Brain microvascular endothelial cell (primary cell): ENCODE measurements at regions not wholly inside any gene's neighbourhood (a gene's known extent, or its start where the extent isn't known, plus 50 kb on each side); places are given as distances from the start of the nearest gene placed in this dataset.

Experiments used
- DNase-seq: peaks from one replicate; pipeline ENCODE4 v3.0.0-alpha.2; 2020
- H3K27ac ChIP-seq: fragments of 250-450 bp; sonication (Bioruptor Pico); 2 replicates; pipeline ENCODE4 v1.5.1; 2020; ENCODE audit warnings: mild to moderate bottlenecking, moderate library complexity
- H3K27me3 ChIP-seq: fragments of 250-450 bp; sonication (Bioruptor Pico); replicated peaks from 2 replicates; pipeline ENCODE4 v1.5.1; 2020; ENCODE audit warnings: mild to moderate bottlenecking
- H3K36me3 ChIP-seq: fragments of 250-450 bp; sonication (Bioruptor Pico); replicated peaks from 2 replicates; pipeline ENCODE4 v1.5.1; 2020; ENCODE audit warnings: mild to moderate bottlenecking
- H3K4me3 ChIP-seq: 2 replicates; pipeline ENCODE4 v1.5.1; 2011; ENCODE audit warnings: low read depth, mild to moderate bottlenecking, control low read depth, low read length, moderate library complexity
- in situ Hi-C: cut with HindIII; loops from 2 replicates; pipeline ENCODE4 v1.10.0; 2017; ENCODE audit warnings: low sequenced_read_pairs, low pct_ligation_motif_present
- TF ChIP-seq, protein P1 (sequence below): IDR thresholded peaks from 2 replicates; pipeline ENCODE4 v1.5.1; 2011; ENCODE audit warnings: low read depth, mild to moderate bottlenecking, moderate library complexity, low read length, control low read depth, inconsistent platforms; ENCODE audit errors: missing control alignments

DNA sequence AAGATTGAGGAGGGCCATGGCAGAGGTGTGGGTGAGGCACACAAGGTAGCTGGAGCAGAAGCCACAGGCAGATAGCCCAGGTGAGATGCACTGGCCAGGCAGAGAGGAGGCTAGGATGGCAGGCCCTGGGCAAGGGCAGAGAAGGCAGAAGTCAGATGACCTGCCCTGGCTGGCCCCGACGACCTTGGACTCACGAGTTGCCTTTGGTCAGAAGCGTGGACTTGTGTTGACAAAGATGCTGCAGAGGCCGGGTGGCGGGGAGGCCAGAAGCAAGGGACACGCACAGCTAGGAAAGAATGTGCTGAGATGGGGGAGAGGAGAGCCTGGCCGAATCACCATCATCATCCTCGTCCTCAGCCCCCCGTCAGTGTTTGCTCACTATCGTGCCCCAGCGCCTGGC is 123.7 kb downstream of the RBFOX3 start:
- in situ Hi-C loops: no loop called here
- Histone ChIP-seq H3K36me3 (no peaks in the 10 kb centered on the region), H3K27ac (no peak overlapping the region), H3K4me3 (no peak overlapping the region), H3K27me3 (peaks cover 4% of the 10 kb centered on the region)
- TF ChIP-seq, protein P1, sequence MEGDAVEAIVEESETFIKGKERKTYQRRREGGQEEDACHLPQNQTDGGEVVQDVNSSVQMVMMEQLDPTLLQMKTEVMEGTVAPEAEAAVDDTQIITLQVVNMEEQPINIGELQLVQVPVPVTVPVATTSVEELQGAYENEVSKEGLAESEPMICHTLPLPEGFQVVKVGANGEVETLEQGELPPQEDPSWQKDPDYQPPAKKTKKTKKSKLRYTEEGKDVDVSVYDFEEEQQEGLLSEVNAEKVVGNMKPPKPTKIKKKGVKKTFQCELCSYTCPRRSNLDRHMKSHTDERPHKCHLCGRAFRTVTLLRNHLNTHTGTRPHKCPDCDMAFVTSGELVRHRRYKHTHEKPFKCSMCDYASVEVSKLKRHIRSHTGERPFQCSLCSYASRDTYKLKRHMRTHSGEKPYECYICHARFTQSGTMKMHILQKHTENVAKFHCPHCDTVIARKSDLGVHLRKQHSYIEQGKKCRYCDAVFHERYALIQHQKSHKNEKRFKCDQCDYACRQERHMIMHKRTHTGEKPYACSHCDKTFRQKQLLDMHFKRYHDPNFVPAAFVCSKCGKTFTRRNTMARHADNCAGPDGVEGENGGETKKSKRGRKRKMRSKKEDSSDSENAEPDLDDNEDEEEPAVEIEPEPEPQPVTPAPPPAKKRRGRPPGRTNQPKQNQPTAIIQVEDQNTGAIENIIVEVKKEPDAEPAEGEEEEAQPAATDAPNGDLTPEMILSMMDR: no peak
- DNase-seq: no peak

DNA sequence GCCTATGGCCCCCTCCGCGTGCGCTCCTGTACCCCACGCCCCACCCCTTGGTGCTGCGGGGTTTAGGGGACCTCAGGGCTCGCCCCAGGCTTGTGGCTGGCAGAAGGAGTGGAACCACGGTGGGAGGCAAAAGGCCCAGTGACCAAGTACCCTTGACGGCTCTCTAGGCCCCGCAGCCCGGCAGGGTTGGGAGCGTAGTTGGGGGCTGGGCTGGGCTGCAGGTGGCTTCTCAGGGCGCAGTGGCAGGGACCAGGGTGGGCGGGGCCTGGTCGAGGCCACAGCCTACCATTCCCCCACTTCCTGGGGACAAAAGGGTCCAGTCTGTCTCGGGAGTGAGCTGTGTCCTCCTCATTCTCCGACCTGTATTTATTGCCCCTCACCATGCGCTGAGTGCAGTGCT is 124.9 kb downstream of the RBFOX3 start:
- DNase-seq: no peak
- no peak overlapping the region for H3K4me3 ChIP-seq
- H3K27ac ChIP-seq: no peak overlapping the region
- no peaks in the 10 kb centered on the region for H3K36me3 ChIP-seq
- in situ Hi-C loops: no loop called here
- peaks cover 4% of the 10 kb centered on the region for H3K27me3 ChIP-seq
- TF ChIP-seq, protein P1: no peak

DNA sequence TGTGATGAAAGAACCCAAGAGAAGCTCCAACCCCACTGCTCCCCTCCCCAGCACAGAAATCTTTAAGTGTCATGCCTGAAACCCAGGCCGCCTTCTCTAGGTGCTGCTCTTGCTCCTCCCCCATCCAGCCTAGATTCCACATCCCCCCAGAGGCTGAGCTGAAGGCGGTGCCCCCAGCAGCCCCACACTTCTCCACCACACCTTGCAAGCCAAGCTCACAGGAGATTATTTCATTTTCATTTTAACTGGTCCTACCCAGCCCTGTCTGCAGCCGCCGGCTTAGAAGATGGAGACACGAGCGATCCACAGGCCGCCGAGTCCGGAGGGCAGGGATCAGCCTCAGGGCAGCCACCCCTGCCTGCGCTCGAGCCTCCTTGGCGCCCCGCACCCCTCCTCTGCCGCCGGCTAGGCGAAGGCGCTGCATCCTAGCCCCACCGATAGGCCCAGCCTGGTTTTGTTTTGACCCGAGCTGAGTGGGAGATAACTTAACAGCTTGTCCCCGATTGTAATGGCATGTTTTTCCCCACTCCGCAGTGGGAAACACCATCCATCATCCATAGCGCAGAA is 125.3 kb downstream of the RBFOX3 start:
- TF ChIP-seq, protein P1: no peak
- H3K27ac ChIP-seq: no peak overlapping the region
- DNase-seq: no peak
- in situ Hi-C loops: no loop called here
- H3K4me3 ChIP-seq: no peak overlapping the region
- H3K36me3 ChIP-seq: no peaks in the 10 kb centered on the region
- H3K27me3 ChIP-seq: peaks cover 4% of the 10 kb centered on the region

DNA sequence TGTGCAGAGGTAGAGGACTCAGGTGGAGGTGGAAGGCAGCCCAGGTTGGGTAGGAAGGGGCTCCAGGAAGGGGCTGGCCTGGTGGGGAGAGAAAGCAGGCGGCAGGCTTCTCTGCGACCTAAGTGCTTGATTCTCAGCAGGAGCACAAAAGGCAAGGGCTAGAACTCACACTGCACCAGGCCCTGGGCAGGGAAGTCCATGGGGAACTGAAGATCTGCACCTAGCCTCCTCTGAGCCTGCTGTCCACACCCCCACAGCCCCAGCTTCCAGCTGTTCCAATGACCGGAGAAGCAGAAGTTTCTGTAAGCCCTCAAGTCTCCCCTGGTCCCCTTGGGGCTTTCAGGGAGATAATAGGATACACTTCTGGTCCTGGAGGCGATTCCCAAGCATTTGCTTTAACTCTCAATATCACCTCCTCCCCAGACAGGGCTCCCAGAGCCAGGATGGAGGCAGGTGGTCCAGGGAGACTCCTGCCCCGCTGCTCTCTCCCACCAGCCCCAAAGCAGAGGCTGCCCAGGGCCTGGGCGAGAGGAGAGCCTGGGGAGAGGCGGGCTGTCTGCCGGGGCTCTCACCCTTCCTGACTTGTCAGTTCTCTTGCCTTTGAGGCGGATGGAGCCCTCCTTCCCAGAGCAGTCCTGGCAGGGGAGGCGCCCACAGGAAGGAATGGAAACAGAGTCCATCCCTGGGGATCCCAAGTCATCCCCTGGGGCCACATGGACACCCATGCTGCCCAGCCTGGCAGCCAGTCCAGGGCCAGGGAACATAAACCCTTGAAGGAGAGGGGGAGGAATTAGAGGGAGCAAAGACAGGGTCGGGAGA is 126.0 kb downstream of the RBFOX3 start:
- Histone ChIP-seq H3K27ac (no peak overlapping the region), H3K27me3 (peaks cover 4% of the 10 kb centered on the region), H3K36me3 (no peaks in the 10 kb centered on the region), H3K4me3 (no peak overlapping the region)
- in situ Hi-C loops: no loop called here
- TF ChIP-seq, protein P1: no peak
- DNase-seq: no peak

DNA sequence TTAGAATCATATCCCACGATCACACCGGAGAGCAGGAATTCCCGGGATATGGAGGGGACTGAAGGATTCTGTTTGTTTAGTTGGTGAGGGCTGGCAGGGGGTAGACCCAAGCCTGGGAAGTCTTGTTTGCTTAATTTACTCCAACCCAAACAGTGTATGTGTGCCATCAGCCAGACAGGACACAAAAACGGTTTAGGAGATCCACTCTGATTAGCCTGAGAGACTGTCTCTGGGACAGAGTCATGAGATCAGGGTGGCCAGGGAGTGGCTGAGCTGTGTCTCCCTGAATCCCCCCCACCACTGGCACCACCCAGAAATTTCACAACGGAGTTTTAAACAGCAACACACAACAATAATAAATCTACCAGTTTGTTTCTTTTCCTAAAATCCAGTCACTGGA is 127.0 kb downstream of the RBFOX3 start:
- Histone ChIP-seq H3K27ac (no peak overlapping the region), H3K36me3 (no peaks in the 10 kb centered on the region), H3K27me3 (peaks cover 4% of the 10 kb centered on the region), H3K4me3 (no peak overlapping the region)
- in situ Hi-C loops: no loop called here
- TF ChIP-seq, protein P1: no peak
- no peak for DNase-seq
